ENCODE measurements at regions not wholly inside any gene's neighbourhood (a gene's known extent, or its start where the extent isn't known, plus 50 kb on each side); places are given as distances from the start of the nearest gene placed in this dataset.

DNA sequence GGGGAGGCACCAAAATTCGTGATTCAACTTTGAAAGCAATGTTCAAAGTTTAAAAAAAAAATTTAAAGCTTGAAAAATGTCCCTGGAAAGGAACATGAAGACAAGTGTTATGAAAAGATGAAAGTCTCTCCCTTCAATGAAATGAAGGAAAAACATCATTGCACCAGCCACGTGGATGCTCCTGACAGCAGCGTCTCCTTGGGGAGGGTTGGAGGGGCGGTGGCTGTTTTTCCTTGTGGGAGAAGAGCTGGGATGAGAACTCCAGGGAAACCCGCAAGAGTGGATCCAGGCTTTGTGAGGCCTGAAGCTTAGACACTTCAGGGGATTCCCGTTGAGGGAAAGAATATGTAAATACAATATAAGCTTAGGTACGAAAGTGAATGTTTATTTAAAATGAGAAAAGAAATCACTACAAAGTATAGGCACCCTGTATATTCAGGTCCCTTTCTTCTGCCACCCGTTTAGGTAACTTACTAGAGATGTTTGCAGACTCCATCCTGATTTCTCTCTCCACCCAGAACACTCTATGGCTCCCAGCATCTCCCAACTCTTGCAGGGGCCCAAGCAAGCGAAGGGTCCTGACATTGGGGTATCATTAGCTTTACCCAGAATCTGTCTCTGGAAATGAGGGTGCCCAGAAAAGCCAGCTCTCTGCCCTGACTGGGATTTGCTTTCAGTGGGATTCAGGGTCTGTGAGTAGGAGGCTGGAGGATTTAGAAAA lies 63.1 kb upstream of the BAIAP2L1 start:
- no peak for DNase-seq

DNA sequence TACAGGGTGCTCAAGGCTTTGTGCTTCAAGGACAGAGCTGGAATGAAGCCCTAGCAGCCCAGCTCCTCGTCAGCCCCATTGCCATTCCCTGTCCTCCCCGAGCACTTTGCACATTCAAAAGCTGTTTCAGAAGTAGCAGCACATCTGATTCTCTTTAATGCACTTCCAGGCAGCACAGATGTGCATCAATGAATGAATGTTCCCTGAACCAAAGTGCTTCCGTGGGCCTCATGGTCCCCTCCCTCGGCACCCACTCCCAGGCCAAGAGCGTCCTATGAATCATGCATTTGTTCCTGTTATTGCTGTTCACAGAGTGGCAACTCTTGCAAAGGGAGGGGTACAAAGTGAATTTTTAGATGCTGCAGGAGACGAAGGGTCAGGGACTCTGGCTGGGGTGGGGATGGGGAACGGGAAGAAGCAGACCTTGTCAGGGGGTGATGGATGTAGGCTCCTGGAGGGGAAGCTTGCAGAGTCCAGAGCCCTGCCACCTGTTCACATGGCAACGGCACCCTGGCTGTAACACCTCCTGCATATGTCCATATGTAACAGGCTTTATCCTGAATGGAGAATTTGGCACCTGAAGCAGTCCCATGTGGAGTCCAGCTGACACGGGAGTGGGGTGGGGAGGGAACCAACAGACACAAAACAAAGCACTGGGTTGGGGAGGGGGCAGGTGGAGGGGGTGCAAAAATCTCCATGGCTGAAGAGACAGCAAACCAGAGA lies 62.2 kb upstream of the BAIAP2L1 start:
- DNase-seq: no peak

GRCh38 chr7:98460902-98461301 lies 60.0 kb upstream of the BAIAP2L1 start:
- DNase-seq: no peak

DNA sequence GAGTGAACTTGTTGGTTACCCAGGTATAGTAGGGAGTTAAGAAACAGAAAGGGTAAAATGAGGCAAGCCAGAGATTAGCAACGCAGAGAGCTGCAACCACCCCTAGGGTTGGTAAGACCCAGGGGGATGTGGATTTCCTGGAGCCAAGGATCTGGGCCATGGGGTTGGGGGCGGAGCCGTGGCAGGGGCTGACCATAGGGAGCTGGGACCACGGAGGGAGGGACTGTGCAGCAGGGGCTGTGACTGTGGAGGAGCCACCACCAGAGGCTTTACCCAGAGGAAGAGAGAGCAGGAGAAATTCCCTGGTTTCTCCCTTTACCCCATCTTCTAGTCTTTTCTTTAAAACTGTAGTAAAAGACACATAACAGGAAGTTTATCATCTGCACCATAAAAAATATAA lies 58.6 kb upstream of the BAIAP2L1 start:
- peak; percentile 21 for DNase-seq

DNA sequence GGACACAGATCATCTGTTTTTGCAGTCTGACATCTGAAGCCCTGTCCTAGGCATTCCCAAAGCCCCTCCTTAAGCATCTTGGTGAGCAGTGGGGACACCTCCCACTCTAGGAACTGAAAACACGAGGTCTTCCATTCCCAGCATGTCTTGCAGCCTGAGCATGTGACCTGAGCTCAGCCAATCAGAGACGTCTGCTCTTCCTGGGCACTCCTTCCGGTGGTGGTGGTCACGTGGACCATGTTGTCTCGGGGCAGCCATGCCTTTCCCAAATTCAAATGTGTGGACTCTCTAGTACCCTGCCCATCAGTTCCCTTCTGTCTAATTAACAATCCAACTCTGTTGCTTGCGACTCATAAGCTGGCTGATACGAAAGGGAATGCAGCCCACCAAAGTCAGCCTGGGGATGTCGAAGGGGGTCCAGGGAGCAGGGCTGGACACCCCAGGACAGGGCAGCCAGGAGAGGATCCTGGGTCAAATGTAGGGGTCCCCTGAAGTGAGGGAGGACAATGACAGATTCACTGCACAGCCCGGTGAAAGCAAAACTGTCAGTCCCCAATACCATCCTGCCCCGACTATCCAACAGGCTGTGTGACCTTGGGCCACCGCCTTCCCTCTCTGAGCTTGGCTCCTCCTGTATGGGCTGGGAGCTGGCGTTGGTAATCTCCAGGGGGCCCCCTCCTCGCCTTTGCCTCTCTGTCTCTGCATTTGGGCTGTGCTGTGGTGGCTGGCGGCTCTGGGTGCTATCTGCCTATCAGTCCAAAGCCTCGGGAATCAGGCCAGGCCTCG lies 57.4 kb upstream of the BAIAP2L1 start:
- DNase-seq: no peak

DNA sequence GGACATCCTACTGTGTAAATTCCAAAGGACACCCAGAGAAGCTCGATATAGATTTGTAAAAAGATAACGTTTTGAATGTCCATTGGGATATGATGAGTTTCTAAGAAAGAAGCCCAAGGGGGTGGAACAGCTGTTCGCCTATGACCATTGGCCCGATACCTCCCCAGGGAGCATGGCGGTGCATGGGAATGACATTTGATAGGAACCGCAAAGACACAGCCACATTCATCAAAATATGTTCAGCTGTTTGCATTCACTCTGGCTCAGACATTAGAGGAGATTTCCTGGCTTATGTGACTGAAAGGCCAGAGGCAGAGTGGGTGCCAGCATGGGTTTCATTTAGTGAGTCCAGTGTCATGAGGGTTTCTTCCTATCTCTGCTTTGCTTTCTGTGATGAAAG lies 56.0 kb upstream of the BAIAP2L1 start:
- no peak for DNase-seq

DNA sequence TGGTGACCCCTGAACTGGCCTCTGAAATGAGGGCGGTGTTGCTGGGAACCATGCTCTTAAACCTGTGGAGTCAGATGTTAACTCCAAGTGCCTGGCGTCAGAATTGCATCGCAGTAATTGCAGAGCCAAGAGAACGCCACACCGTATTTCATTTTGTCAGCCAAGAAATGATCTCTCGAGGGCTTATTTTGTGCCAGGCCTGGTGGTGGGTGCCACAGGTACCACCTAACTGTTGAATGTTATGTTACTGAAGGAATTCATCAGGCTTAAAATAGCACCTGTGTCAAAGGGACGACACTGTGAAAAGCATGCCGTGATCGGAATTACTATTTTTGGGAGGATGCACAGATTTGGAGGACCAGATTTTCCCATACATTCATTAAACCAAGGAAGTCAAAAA lies 51.9 kb upstream of the BAIAP2L1 start:
- no peak for DNase-seq

Measured in NCI-H146 (cell line).